ENCODE measurements at regions not wholly inside any gene's neighbourhood (a gene's known extent, or its start where the extent isn't known, plus 50 kb on each side); places are given as distances from the start of the nearest gene placed in this dataset.

GRCh38 chr12:59858508-59859170 is 262.8 kb downstream of the SLC16A7 start:
- H3K36me3 ChIP-seq = no peaks in the 10 kb centered on the region
- H3K27me3 ChIP-seq = no peaks in the 10 kb centered on the region
- no peak for TF ChIP-seq CTCF (IDR thresholded peaks at IDR 0.05)
- no peaks in the 10 kb centered on the region for H3K9me3 ChIP-seq
- H3K4me3 ChIP-seq (ENCODE audit: low read depth in 1 of 2, low read length in 1 of 2) = no peak overlapping the region
- H3K4me1 ChIP-seq (ENCODE audit: control insufficient read depth in 1 of 2, insufficient read depth in 1 of 2, low read depth in 1 of 2, low read length in 1 of 2) = no peaks in the 10 kb centered on the region
- no peak overlapping the region for H3K27ac ChIP-seq

- TF ChIP-seq CTCF (IDR thresholded peaks at IDR 0.05) = no peak
These were observed 263.3 kb downstream of the SLC16A7 start for GRCh38 chr12:59859171-59859510.

GRCh38 chr12:59861635-59862034 is 265.8 kb downstream of the SLC16A7 start:
- Histone ChIP-seq H3K4me1 (ENCODE audit: control insufficient read depth in 1 of 2, insufficient read depth in 1 of 2, low read depth in 1 of 2, low read length in 1 of 2) (no peaks in the 10 kb centered on the region), H3K4me3 (ENCODE audit: low read depth in 1 of 2, low read length in 1 of 2) (no peak overlapping the region), H3K27ac (no peak overlapping the region), H3K9me3 (no peaks in the 10 kb centered on the region), H3K27me3 (no peaks in the 10 kb centered on the region), H3K36me3 (no peaks in the 10 kb centered on the region)
- TF ChIP-seq CTCF (IDR thresholded peaks at IDR 0.05) = no peak

More at GRCh38 chr12:59859171-59859510, 263.3 kb downstream of the SLC16A7 start:
- no peaks in the 10 kb centered on the region for H3K36me3 ChIP-seq
- no peak overlapping the region for H3K27ac ChIP-seq
- no peaks in the 10 kb centered on the region for H3K4me1 ChIP-seq (ENCODE audit: control insufficient read depth in 1 of 2, insufficient read depth in 1 of 2, low read depth in 1 of 2, low read length in 1 of 2)
- no peaks in the 10 kb centered on the region for H3K27me3 ChIP-seq
- H3K4me3 ChIP-seq (ENCODE audit: low read depth in 1 of 2, low read length in 1 of 2) = no peak overlapping the region
- H3K9me3 ChIP-seq = no peaks in the 10 kb centered on the region

- Histone ChIP-seq H3K36me3 (no peaks in the 10 kb centered on the region), H3K9me3 (no peaks in the 10 kb centered on the region), H3K27ac (no peak overlapping the region), H3K4me1 (ENCODE audit: control insufficient read depth in 1 of 2, insufficient read depth in 1 of 2, low read depth in 1 of 2, low read length in 1 of 2) (no peaks in the 10 kb centered on the region), H3K4me3 (ENCODE audit: low read depth in 1 of 2, low read length in 1 of 2) (no peak overlapping the region), H3K27me3 (no peaks in the 10 kb centered on the region)
- no peak for TF ChIP-seq CTCF (IDR thresholded peaks at IDR 0.05)
These were observed 271.2 kb downstream of the SLC16A7 start for GRCh38 chr12:59867055-59867454.

- no peaks in the 10 kb centered on the region for H3K4me1 ChIP-seq (ENCODE audit: control insufficient read depth in 1 of 2, insufficient read depth in 1 of 2, low read depth in 1 of 2, low read length in 1 of 2)
- H3K27ac ChIP-seq = no peak overlapping the region
- no peak overlapping the region for H3K4me3 ChIP-seq (ENCODE audit: low read depth in 1 of 2, low read length in 1 of 2)
- no peaks in the 10 kb centered on the region for H3K36me3 ChIP-seq
- no peaks in the 10 kb centered on the region for H3K27me3 ChIP-seq
- no peaks in the 10 kb centered on the region for H3K9me3 ChIP-seq
- no peak for TF ChIP-seq CTCF (IDR thresholded peaks at IDR 0.05)
These were observed 271.9 kb downstream of the SLC16A7 start for GRCh38 chr12:59867689-59868088.

All from neutrophil (primary cell).